IMR-90 (cell line): ENCODE measurements at regions not wholly inside any gene's neighbourhood (a gene's known extent, or its start where the extent isn't known, plus 50 kb on each side); places are given as distances from the start of the nearest gene placed in this dataset.

Source experiments
- ATAC-seq: fragments of 200-7000 bp; cut with Tn5 transposase; 2 replicates; pipeline ENCODE4 v1.9.1; 2020; ENCODE audit warnings: low read depth, mild to moderate bottlenecking, moderate library complexity
- BruUV-seq: library from RNA; stranded (reverse); fragments of 400-500 nt; replicated peaks from 2 replicates; lab custom pipeline; 2021; lab: Mats Ljungman, UMichigan
- CTCF ChIA-PET: fragments of 300-600 bp; formaldehyde crosslinking; extraction: SDS; loops from one replicate; lab custom pipeline; 2021; ENCODE audit warnings: antibody characterized with exemption; lab: Yijun Ruan, JAX
- POLR2A ChIA-PET: fragments of 300-600 bp; sonication (Branson Sonifier 250); formaldehyde crosslinking; loops from one replicate; lab custom pipeline; 2022; ENCODE audit warnings: antibody characterized with exemption; ENCODE audit not compliant: unreplicated experiment; lab: Charles Lee
- DNase-seq: peaks from one replicate; pipeline ENCODE4 v3.0.0; 2013
- H2AFZ ChIP-seq: replicated peaks from 2 replicates; pipeline ENCODE3; 2013; ENCODE audit warnings: low read length, mild to moderate bottlenecking; ENCODE audit not compliant: poor library complexity
- H2AK5ac ChIP-seq: 2 replicates; pipeline ENCODE4 v1.6.1; 2013; ENCODE audit warnings: low read depth, low read length, inconsistent platforms
- H2AK9ac ChIP-seq: replicated peaks from 2 replicates; pipeline ENCODE3; 2013; ENCODE audit warnings: mild to moderate bottlenecking, low read depth, low read length, moderate library complexity; ENCODE audit not compliant: poor library complexity
- H2BK120ac ChIP-seq: 2 replicates; pipeline ENCODE4 v1.6.1; 2013; ENCODE audit warnings: low read depth, low read length, inconsistent platforms
- H2BK15ac ChIP-seq: 3 replicates; pipeline ENCODE4 v1.6.1; 2013; ENCODE audit warnings: low read depth, low read length, inconsistent platforms
- H2BK20ac ChIP-seq: 2 replicates; pipeline ENCODE4 v1.6.1; 2013; ENCODE audit warnings: low read depth, mild to moderate bottlenecking, inconsistent platforms, low read length, moderate library complexity
- H2BK5ac ChIP-seq: 2 replicates; pipeline ENCODE4 v1.6.1; 2013; ENCODE audit warnings: mild to moderate bottlenecking, low read depth, low read length, inconsistent platforms; ENCODE audit not compliant: poor library complexity, severe bottlenecking
- H3K14ac ChIP-seq: replicated peaks from 2 replicates; pipeline ENCODE4 v1.6.1; 2013; ENCODE audit warnings: low read depth, low read length, inconsistent platforms
- H3K18ac ChIP-seq: 2 replicates; pipeline ENCODE4 v1.6.1; 2013; ENCODE audit warnings: low read depth, low read length, control low read depth
- H3K23ac ChIP-seq: 2 replicates; pipeline ENCODE4 v1.6.1; 2013; ENCODE audit warnings: low read depth, low read length, inconsistent platforms
- H3K27ac ChIP-seq: 2 replicates; pipeline ENCODE4 v1.5.1; 2013; ENCODE audit warnings: mild to moderate bottlenecking, control low read depth, low read length; ENCODE audit not compliant: insufficient read depth
- H3K27me3 ChIP-seq: 2 replicates; pipeline ENCODE4 v1.6.1; 2013; ENCODE audit warnings: low read length; ENCODE audit not compliant: control insufficient read depth, insufficient read depth
- H3K36me3 ChIP-seq: 2 replicates; pipeline ENCODE4 v1.6.1; 2013; ENCODE audit warnings: low read length, mixed read lengths; ENCODE audit not compliant: control insufficient read depth, insufficient read depth
- H3K4ac ChIP-seq: 2 replicates; pipeline ENCODE4 v1.6.1; 2013; ENCODE audit warnings: low read depth, low read length, inconsistent platforms
- H3K4me1 ChIP-seq: 2 replicates; pipeline ENCODE4 v1.6.1; 2013; ENCODE audit warnings: low read length, mixed read lengths; ENCODE audit not compliant: control insufficient read depth, insufficient read depth
- H3K4me2 ChIP-seq: 2 replicates; pipeline ENCODE4 v1.6.1; 2013; ENCODE audit warnings: low read depth, mild to moderate bottlenecking, control low read depth, low read length, moderate library complexity
- H3K4me3 ChIP-seq: 2 replicates; pipeline ENCODE4 v1.5.1; 2013; ENCODE audit warnings: low read depth, mild to moderate bottlenecking, control low read depth, low read length, moderate library complexity; ENCODE audit not compliant: insufficient read depth
- H3K56ac ChIP-seq: 2 replicates; pipeline ENCODE4 v1.6.1; 2013; ENCODE audit warnings: low read length, inconsistent platforms; ENCODE audit not compliant: insufficient read depth; ENCODE audit errors: extremely low read depth
- H3K79me1 ChIP-seq, 2 experiments: 2 replicates each; pipeline ENCODE4 v1.6.1; 2013; ENCODE audit warnings: low read length in 2 of 2, inconsistent platforms in 1 of 2, low read depth in 1 of 2
- H3K9ac ChIP-seq: 2 replicates; pipeline ENCODE4 v1.6.1; 2013; ENCODE audit warnings: low read depth, low read length, control low read depth
- H3K9me1 ChIP-seq: 2 replicates; pipeline ENCODE4 v1.6.1; 2013; ENCODE audit warnings: low read length, inconsistent platforms; ENCODE audit not compliant: insufficient read depth
- H3K9me3 ChIP-seq: 2 replicates; pipeline ENCODE4 v1.6.1; 2013; ENCODE audit warnings: low read length; ENCODE audit not compliant: control insufficient read depth, insufficient read depth
- H4K20me1 ChIP-seq: 2 replicates; pipeline ENCODE4 v1.6.1; 2013; ENCODE audit warnings: low read length, inconsistent platforms; ENCODE audit not compliant: insufficient read depth
- H4K5ac ChIP-seq: 2 replicates; pipeline ENCODE4 v1.6.1; 2013; ENCODE audit warnings: mild to moderate bottlenecking, low read depth, low read length, control low read depth
- H4K8ac ChIP-seq, 2 experiments: 2 replicates each; pipeline ENCODE4 v1.6.1; 2013; ENCODE audit warnings: low read depth in 2 of 2, low read length in 2 of 2, control low read depth in 1 of 2, inconsistent platforms in 1 of 2
- H4K91ac ChIP-seq: 2 replicates; pipeline ENCODE4 v1.6.1; 2013; ENCODE audit warnings: low read depth, low read length, inconsistent platforms; ENCODE audit not compliant: insufficient read depth
- CEBPB ChIP-seq: IDR thresholded peaks from 2 replicates; pipeline ENCODE4 v1.6.1; 2012; ENCODE audit warnings: low read depth, low read length, improper control_type of control experiment
- CHD1 ChIP-seq: IDR thresholded peaks from 2 replicates; pipeline ENCODE4 v1.6.1; 2012; ENCODE audit warnings: low read depth, low read length, improper control_type of control experiment
- MAFK ChIP-seq: IDR thresholded peaks from 2 replicates; pipeline ENCODE4 v1.6.1; 2012; ENCODE audit warnings: low read depth, low read length, improper control_type of control experiment
- MAZ ChIP-seq: IDR thresholded peaks from 2 replicates; pipeline ENCODE4 v1.6.1; 2012; ENCODE audit warnings: low read depth, mild to moderate bottlenecking, low read length, improper control_type of control experiment, moderate library complexity, borderline replicate concordance
- MXI1 ChIP-seq: IDR thresholded peaks from 2 replicates; pipeline ENCODE4 v1.6.1; 2012; ENCODE audit warnings: low read depth, mild to moderate bottlenecking, low read length, moderate library complexity, borderline replicate concordance
- RAD21 ChIP-seq: IDR thresholded peaks from 2 replicates; pipeline ENCODE4 v1.6.1; 2012; ENCODE audit warnings: low read length, improper control_type of control experiment
- WGBS, 2 experiments: methylation state at CpG; one replicate each; pipeline versions ENCODE4 v1.1.5 to v1.1.7; 2013; ENCODE audit warnings: missing lambda C conversion rate in 2 of 2; ENCODE audit not compliant: insufficient read length in 1 of 2; ENCODE audit errors: extremely low coverage in 2 of 2; 5-methylcytosine and 5-hydroxymethylcytosine counted together
- dilution Hi-C: fragments of 300-500 bp; cut with HindIII; formaldehyde crosslinking; loops from one replicate; pipeline ENCODE4 v1.14.3; 2018; ENCODE audit warnings: low sequenced_read_pairs; ENCODE audit not compliant: unreplicated experiment
- in situ Hi-C: fragments of 300-500 bp; cut with MboI; formaldehyde crosslinking; loops from 3 replicates; pipeline ENCODE4 v1.14.3; 2019; ENCODE audit warnings: low sequenced_read_pairs, inconsistent platforms, mixed read lengths
- intact Hi-C: fragments of 100-400 bp; cut with micrococcal nuclease; formaldehyde crosslinking; loops from 2 replicates; pipeline ENCODE4 v1.10.0; 2022
- TF ChIP-seq, protein P1 (sequence below): fragments of 150-350 bp; IDR thresholded peaks from 2 replicates; pipeline ENCODE4 v1.6.1; 2017; ENCODE audit warnings: mild to moderate bottlenecking, antibody characterized with exemption, low read length, low read depth
- TF ChIP-seq, protein P2 (sequence below): conservative IDR thresholded peaks from 2 replicates; pipeline ENCODE4 v1.5.1; 2012; ENCODE audit warnings: mild to moderate bottlenecking, low read depth, low read length, improper control_type of control experiment

- Histone ChIP-seq H3K14ac (peak overlapping the region; percentile 8), H3K4me2 (peak overlapping the region; percentile 27; the same call in 1 of the 2 replicates), H3K27ac (peak overlapping the region; percentile 57; the same call in 1 of the 2 replicates), H3K36me3 (no peaks in the 10 kb centered on the region), H4K91ac (peak overlapping the region; percentile 30; the same call in 1 of the 2 replicates), H3K79me1 (no peaks in the 10 kb centered on the region), H2AFZ (no peak overlapping the region), H3K4me1 (peaks cover 12% of the 10 kb centered on the region), H3K56ac (no peak overlapping the region), H3K9me1 (no peaks in the 10 kb centered on the region; the same call in 1 of the 2 replicates), H3K9me3 (no peaks in the 10 kb centered on the region), H4K5ac (peak overlapping the region; percentile 8; the same call in 1 of the 2 replicates), H2BK120ac (peak overlapping the region; percentile 44), H3K18ac (peak overlapping the region; percentile 33), H4K20me1 (no peaks in the 10 kb centered on the region), H3K27me3 (no peaks in the 10 kb centered on the region), H2BK20ac (peak overlapping the region; percentile 43), H2AK5ac (peak overlapping the region; percentile 56; the same call in 1 of the 2 replicates), H3K4ac (peak overlapping the region; percentile 60; the same call in 1 of the 2 replicates), H4K8ac (peak overlapping the region; percentile 49 to 52; a peak in 3 of 4 replicates), H2AK9ac (no peak overlapping the region), H3K4me3 (no peak overlapping the region), H2BK15ac (peak overlapping the region; percentile 80; the same call in 1 of the 3 replicates), H3K23ac (peak overlapping the region; percentile 63), H2BK5ac (no peak overlapping the region), H3K9ac (no peak overlapping the region)
- in situ Hi-C loops: no loop called here
- WGBS, 2 experiments: 73% methylated on average over 3 of the region's 4 CpGs; no CpG with 5 or more reads in 1 of the 2 experiments
- no TSS peak for BruUV-seq
- no peak for TF ChIP-seq CHD1
- TF ChIP-seq CEBPB: no peak
- TF ChIP-seq MAFK: no peak
- no peak for TF ChIP-seq RAD21
- TF ChIP-seq MAZ: no peak
- TF ChIP-seq, protein P1, sequence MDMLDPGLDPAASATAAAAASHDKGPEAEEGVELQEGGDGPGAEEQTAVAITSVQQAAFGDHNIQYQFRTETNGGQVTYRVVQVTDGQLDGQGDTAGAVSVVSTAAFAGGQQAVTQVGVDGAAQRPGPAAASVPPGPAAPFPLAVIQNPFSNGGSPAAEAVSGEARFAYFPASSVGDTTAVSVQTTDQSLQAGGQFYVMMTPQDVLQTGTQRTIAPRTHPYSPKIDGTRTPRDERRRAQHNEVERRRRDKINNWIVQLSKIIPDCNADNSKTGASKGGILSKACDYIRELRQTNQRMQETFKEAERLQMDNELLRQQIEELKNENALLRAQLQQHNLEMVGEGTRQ: no peak
- TF ChIP-seq, protein P2, sequence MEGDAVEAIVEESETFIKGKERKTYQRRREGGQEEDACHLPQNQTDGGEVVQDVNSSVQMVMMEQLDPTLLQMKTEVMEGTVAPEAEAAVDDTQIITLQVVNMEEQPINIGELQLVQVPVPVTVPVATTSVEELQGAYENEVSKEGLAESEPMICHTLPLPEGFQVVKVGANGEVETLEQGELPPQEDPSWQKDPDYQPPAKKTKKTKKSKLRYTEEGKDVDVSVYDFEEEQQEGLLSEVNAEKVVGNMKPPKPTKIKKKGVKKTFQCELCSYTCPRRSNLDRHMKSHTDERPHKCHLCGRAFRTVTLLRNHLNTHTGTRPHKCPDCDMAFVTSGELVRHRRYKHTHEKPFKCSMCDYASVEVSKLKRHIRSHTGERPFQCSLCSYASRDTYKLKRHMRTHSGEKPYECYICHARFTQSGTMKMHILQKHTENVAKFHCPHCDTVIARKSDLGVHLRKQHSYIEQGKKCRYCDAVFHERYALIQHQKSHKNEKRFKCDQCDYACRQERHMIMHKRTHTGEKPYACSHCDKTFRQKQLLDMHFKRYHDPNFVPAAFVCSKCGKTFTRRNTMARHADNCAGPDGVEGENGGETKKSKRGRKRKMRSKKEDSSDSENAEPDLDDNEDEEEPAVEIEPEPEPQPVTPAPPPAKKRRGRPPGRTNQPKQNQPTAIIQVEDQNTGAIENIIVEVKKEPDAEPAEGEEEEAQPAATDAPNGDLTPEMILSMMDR: no peak
- TF ChIP-seq MXI1: no peak
- ChIA-PET CTCF (interaction anchor here (0.6 to 0.7 kb wide), 2 partner anchors 23 to 311 kb away, joined by 3 to 4 read pairs; no protein-coding TSS in a partner anchor), POLR2A (no interaction called here)
- intact Hi-C loops: loop anchor here (5.0 kb wide), 3 partner anchors 277 to 608 kb away; partner anchors contain the start of gene TRIB2
- dilution Hi-C loops: no loop called here
- DNase-seq: no peak
- ATAC-seq: no peak
These were observed 363.1 kb downstream of the LPIN1 start for GRCh38 chr2:12109363-12110017.
